Muscle of back (tissue), 3 donors: ENCODE measurements at regions not wholly inside any gene's neighbourhood (a gene's known extent, or its start where the extent isn't known, plus 50 kb on each side); places are given as distances from the start of the nearest gene placed in this dataset.

Experiments
- DNase-seq, 3 donors: peaks; one replicate each; pipeline versions ENCODE4 v3.0.0 to v3.0.0-alpha.2; 2013

DNA sequence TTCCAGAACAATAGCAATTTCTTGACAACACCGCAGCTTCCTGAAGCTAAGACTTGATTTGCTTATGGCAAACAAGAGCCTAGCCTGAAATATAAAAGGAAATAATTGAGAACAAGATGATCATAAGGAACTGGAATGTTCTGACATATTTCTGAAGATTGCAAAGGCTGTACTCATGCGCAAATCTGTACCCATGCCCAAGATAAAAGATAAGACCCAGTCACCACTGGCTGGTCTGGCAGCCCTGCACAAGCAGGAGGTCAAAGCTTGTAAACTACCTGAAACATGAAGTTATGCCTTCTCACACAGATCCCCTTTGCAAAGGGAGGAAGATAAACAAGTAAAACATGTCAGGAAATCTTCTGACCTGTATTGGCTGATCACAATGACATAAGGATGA lies 160.8 kb upstream of the GYPC start:
- no peak for DNase-seq

GRCh38 chr2:126496493-126496892 lies 159.5 kb upstream of the GYPC start:
- DNase-seq = no peak

GRCh38 chr2:126503476-126503875 lies 152.5 kb upstream of the GYPC start:
- no peak for DNase-seq

GRCh38 chr2:126504949-126505348 lies 151.0 kb upstream of the GYPC start:
- no peak for DNase-seq

- no peak for DNase-seq
Observed at GRCh38 chr2:126506786-126507185, 149.2 kb upstream of the GYPC start.

- DNase-seq = no peak
Observed at GRCh38 chr2:126507425-126507911, 148.5 kb upstream of the GYPC start.

GRCh38 chr2:126510356-126510755 lies 145.6 kb upstream of the GYPC start:
- DNase-seq = no peak

DNA sequence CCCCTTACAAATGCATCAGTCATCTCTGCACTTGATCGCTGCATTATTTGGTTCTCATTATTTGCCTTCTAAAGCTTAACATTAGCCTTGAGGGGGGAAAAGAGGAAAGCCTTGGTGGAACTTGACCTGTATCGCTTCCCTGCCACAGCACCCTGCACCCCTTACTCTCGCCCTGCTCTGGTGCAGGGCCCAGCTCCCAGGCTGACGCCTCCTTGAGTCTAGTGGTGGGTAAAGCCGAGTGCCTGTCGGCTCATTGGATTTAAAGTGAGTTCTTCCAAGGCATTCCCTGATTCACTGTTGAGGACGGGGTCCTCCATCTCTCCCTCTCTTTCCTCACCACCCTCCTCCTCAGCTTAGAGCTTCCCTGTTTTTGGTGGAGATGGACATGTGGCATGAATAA lies 145.0 kb upstream of the GYPC start:
- DNase-seq = no peak

DNA sequence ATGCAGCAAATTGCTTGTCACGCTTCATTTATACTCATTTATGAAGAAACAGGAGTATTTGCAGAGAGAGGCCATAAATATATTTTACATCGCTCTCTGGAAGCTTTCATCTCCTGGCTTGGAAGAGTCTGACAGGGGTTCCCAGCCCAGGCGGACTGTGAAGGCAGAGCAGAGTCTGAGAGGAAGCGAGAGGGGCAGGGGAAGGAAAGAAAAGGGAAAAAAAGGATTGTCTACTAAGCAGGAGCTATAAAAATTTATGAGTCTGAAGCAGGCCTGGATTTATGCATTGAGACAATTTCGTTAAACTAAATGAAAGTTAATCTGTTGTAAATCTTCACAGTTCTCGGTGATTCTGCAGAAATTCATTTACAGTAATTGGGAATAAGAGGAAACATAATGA lies 143.9 kb upstream of the GYPC start:
- no peak for DNase-seq

DNA sequence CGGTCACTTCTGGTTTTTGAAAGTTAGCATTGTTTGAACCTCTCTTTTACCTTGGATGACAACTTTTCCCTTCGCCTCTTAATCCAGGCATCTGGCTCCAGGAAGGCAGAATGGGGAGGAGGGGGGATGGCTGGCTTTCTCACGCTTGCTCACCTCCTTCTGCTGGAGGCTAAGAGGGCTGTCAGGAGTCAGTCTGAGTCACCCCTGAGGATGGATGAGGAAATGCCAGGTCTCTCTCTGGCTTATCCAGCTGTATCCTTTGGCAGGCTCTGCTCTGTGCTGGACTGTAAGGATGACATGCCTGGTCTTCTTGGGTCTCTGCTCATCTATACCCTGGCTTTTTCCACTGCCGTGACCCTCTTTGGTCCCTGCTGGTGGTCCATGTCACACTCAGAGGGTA lies 142.9 kb upstream of the GYPC start:
- DNase-seq = no peak

DNA sequence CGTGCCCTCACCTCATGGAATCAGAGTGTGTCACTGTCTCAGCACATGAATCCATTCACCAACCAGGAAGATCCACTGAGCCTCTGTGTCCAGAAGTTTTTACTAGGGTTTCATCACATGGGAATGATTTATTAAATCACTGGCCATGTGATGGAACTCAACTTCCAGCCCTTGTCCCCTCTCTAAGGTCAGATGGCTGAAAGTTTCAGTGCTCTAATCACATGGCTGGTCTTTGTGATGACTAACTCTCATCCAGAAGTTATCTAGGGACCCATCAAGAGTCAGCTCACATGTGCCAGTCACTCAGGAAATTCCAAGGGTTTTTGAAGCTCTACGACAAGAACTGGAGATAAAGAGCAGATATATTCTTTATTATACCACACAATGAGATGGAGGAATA lies 140.5 kb upstream of the GYPC start:
- DNase-seq = no peak

DNA sequence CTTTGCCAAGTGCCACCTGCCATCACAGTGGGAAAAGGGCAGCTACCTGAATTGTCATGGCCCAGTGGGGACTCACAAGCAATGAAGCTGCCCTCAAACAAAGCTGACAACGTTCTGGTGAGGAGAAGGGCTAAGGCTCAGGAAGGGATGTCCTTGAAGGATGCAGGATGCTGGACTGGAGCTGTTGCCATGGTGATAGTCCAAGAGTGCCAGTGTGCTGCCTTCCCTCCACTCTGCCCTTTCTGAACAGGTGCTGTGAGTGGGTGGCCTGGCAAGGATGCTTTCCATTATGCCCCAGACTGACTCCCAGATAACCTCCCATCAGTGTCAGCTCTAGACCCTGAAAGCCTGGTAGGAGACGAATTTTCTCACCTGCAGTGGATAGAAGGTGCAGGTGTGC lies 137.8 kb upstream of the GYPC start:
- DNase-seq = no peak

DNA sequence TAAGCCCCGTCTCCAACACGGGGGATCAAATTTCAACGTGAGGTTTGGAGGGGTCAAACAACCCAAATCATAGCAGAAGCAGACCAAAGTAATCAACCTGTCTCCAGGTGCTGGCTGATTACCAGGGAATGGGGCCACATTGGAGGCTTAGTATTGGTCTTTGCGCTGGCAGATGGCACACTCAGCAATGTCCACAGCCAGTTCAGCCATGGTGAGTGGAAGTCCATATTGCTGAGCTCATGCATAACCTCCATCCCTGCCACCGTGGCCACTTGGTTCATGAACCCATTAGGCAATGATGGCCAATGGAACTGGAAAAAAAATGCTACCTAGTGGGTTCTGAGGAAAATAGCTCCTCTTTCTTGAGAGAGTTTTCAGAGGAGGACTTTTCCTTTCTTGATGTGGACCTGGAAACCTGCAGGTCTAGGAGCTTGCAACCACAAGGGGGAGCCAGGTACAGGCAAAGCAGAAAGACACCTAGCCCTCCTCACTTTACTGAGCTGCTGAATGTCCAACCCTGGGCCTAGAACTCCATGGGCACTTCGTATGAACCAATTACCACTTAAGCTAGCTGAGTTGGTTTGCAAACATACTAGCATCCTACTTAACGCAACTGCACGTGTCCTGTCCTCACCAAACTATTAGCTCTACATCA lies 128.0 kb upstream of the GYPC start:
- peak; percentile 18 to 49 (median 38) for DNase-seq

GRCh38 chr2:126531029-126531428 lies 124.9 kb upstream of the GYPC start:
- DNase-seq = no peak

DNA sequence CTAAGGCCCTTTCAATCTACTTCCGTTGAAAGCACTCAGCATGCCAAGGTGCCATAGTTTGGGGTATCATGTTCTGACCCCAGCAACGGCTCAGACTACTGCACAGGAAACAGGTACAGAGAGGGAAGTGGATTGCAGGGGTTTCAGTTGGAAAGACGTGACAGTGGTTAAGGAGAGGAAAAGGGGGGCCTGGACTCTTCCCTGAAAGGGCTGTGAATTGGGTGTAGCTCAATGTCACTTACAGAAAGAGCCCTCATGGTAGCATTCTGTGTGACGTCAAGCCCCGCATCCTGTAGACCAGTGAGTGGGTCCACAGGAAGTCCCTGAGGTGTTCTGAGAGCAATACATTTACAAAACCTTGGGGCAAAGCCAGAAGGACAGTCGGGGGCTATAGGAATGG lies 121.5 kb upstream of the GYPC start:
- no peak for DNase-seq

- DNase-seq = no peak
Observed at GRCh38 chr2:126535408-126535807, 120.5 kb upstream of the GYPC start.

DNA sequence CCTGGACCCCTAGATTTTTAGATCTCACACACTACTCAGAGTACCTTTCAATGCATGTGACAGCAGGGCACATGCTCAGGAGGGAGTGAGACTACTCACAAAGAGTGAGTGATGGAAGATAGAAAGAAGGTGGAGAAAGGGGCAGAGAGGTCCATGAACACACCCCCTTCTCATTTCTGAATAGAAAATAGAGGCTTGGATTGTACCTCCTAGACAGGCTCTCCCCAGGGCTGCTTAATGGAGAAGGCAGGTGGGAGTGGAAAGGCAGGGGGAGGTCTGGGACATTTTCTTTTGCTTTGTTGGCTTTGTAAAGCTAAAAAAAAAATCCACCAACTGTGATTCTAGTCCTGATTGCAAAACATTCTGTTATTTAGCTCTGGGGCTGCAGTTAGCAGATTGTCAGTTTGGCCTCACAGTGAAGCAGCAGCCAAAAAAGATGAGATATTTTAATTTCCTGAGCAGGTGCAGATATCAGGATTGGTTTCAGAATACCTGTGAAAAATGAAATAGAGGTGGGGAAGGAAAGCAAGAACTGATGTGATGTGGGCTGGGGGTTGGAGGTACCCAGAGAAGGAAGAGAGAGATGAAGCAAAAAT lies 119.3 kb upstream of the GYPC start:
- no peak for DNase-seq

DNA sequence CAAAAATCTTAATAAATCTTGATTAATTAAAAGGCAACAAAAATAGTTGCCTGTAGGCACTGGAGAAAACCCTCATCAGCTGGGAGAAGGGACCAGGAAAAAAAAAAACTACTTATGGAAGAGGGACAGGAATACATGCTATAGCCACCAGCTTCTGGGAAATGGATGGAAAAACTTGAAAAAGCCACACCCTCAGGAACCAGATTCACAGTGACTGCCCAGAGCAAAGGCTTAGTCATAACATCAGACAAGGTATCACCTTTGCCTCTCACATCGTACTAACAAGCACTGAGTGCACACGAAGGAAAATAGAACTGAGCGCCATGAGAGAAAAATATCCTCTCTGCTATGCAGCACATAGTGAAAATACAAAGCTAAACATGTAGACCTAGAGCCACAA lies 116.9 kb upstream of the GYPC start:
- DNase-seq = no peak

DNA sequence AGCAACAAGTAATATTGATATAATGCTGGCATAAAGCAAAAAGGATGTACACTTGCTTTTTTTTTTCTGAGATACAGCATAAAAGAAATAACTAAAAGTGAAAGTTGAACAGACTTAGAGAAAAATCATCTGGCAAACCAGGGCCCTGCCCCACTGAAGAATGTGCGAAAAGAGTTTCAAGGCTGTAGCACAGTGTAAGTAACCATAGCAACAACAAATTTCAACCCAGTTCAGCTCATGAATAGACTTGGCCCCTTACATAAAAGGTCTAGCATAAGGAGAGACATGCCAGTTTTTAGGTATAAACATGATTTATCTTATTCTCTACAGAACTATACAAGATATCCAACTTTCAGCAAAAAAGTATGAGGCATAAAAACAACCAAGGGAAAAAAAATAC lies 113.7 kb upstream of the GYPC start:
- DNase-seq = no peak

GRCh38 chr2:126543081-126543480 lies 112.9 kb upstream of the GYPC start:
- no peak for DNase-seq

DNA sequence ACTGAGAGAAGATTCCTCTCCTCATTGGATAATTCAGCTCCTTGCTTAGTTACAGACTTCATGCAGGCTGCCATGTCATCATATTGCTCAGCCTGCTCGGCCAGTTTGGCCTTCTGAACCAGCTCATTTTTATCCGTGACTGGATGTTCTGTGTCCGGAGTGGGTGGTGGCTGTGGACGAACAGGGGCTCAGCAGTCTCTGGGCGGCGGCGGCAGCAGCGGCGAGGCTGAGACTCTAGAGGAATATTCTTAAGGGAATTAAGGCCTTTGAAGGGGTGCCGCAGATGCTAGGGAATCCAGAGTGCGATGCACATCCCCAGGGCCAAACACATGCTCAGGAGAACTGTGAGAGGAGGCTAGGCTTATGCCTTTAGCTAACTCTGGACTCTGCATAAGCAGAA lies 97.9 kb upstream of the GYPC start:
- no peak for DNase-seq

GRCh38 chr2:126568734-126569133 lies 87.2 kb upstream of the GYPC start:
- DNase-seq = no peak

GRCh38 chr2:126571403-126571802 lies 84.6 kb upstream of the GYPC start:
- no peak for DNase-seq

GRCh38 chr2:126575631-126576030 lies 80.3 kb upstream of the GYPC start:
- DNase-seq = peak in 1 of 3 donors; percentile 16
